ENCODE measurements at regions not wholly inside any gene's neighbourhood (a gene's known extent, or its start where the extent isn't known, plus 50 kb on each side); places are given as distances from the start of the nearest gene placed in this dataset.

- Histone ChIP-seq H3K27ac (no peak overlapping the region), H3K4me1 (no peaks in the 10 kb centered on the region), H3K27me3 (no peaks in the 10 kb centered on the region), H3K9me3 (no peaks in the 10 kb centered on the region), H3K4me3 (no peak overlapping the region), H3K36me3 (no peaks in the 10 kb centered on the region)
- intact Hi-C loops (cut with DNase I; ENCODE audit: low total_unique reads), result no loop called here
- DNase-seq, result no peak
- TF ChIP-seq CTCF (IDR thresholded peaks at IDR 0.05), result no peak
Observed at GRCh38 chr1:199808110-199808870, 219.2 kb upstream of the NR5A2 start.

GRCh38 chr1:199809311-199809710 is 218.2 kb upstream of the NR5A2 start:
- H3K4me1 ChIP-seq, result no peaks in the 10 kb centered on the region
- DNase-seq, result no peak
- intact Hi-C loops (cut with DNase I; ENCODE audit: low total_unique reads), result no loop called here
- no peak overlapping the region for H3K4me3 ChIP-seq
- H3K9me3 ChIP-seq, result no peaks in the 10 kb centered on the region
- TF ChIP-seq CTCF (IDR thresholded peaks at IDR 0.05), result no peak
- H3K27ac ChIP-seq, result no peak overlapping the region
- H3K27me3 ChIP-seq, result no peaks in the 10 kb centered on the region
- no peaks in the 10 kb centered on the region for H3K36me3 ChIP-seq

- no peak for TF ChIP-seq CTCF (IDR thresholded peaks at IDR 0.05)
- no peaks in the 10 kb centered on the region for H3K9me3 ChIP-seq
Observed at GRCh38 chr1:199811163-199811562, 216.3 kb upstream of the NR5A2 start.

GRCh38 chr1:199813198-199813597 is 214.3 kb upstream of the NR5A2 start:
- H3K4me1 ChIP-seq, result no peaks in the 10 kb centered on the region
- H3K4me3 ChIP-seq, result no peak overlapping the region
- intact Hi-C loops (cut with DNase I; ENCODE audit: low total_unique reads), result no loop called here

More at GRCh38 chr1:199811163-199811562, 216.3 kb upstream of the NR5A2 start:
- Histone ChIP-seq H3K4me3 (no peak overlapping the region), H3K36me3 (no peaks in the 10 kb centered on the region), H3K4me1 (no peaks in the 10 kb centered on the region), H3K27me3 (no peaks in the 10 kb centered on the region), H3K27ac (no peak overlapping the region)
- DNase-seq, result no peak
- intact Hi-C loops (cut with DNase I; ENCODE audit: low total_unique reads), result no loop called here

GRCh38 chr1:199815947-199816346 is 211.6 kb upstream of the NR5A2 start:
- intact Hi-C loops (cut with DNase I; ENCODE audit: low total_unique reads), result no loop called here
- H3K9me3 ChIP-seq, result no peaks in the 10 kb centered on the region
- H3K4me3 ChIP-seq, result no peak overlapping the region
- H3K27me3 ChIP-seq, result no peaks in the 10 kb centered on the region
- no peak overlapping the region for H3K27ac ChIP-seq
- no peaks in the 10 kb centered on the region for H3K4me1 ChIP-seq
- no peak for DNase-seq
- TF ChIP-seq CTCF (IDR thresholded peaks at IDR 0.05), result no peak
- H3K36me3 ChIP-seq, result no peaks in the 10 kb centered on the region

More at GRCh38 chr1:199813198-199813597, 214.3 kb upstream of the NR5A2 start:
- H3K9me3 ChIP-seq, result no peaks in the 10 kb centered on the region
- H3K27ac ChIP-seq, result no peak overlapping the region
- DNase-seq, result no peak
- TF ChIP-seq CTCF (IDR thresholded peaks at IDR 0.05), result no peak
- no peaks in the 10 kb centered on the region for H3K36me3 ChIP-seq
- no peaks in the 10 kb centered on the region for H3K27me3 ChIP-seq

All from tibial artery (tissue), 4 donors.